ENCODE measurements at regions not wholly inside any gene's neighbourhood (a gene's known extent, or its start where the extent isn't known, plus 50 kb on each side); places are given as distances from the start of the nearest gene placed in this dataset.

DNA sequence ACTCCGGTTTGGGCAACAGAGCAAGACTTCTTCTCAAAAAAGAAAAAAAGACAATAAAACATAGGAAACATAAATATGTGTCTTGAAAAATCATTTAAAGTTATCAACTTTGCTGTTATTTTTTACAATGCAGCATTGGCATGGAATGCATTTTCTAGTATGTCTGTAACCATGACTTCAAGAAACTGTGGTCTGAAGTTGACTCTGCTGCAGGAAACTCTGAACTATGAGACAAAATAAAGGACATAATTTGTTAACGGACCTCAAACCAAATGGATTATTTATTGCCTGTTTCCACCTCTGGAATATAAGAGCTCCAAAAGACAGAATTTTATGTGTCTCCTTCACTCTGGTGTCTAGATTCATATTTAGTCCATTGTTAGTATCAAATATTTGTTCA, 79.1 kb downstream of the TRIB2 start:
- DNase-seq = no peak

DNA sequence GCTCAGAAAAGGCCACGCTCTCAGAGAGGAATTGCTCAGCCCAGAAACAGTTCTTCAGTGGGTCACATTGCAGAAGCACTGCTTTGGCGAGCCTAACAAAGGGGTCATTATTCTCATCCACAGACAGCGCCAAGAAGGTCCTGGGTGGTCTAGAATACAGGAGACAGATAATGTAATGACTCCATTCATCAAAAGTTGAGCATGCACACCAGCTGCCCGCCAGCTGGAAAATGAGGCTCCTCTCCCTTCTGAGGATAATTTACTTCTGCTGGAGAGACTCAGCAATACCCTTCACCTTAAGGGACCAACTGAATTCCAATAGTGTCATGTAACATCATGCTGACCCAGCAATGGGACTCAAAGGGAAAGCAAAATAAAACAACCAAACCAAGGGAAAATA, 79.9 kb downstream of the TRIB2 start:
- no peak for DNase-seq

DNA sequence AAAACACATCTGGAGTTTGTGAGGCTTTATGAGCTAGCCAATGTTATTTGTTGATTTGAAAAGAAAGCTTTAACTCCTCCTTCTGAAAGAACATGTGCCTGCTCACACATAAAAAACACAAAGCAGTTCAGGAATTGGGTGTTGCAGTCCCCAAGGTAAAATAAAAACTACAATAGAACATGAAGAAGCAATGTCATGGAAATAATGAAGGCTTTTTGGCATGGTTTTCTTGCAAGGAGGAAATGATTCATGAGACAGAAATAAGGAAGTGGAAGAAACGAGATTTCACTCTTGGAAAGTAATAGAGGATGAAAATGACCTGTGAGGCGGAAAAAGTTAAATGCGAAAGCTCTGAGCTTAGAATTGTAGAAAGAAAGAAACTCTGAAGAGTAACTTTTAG, 81.1 kb downstream of the TRIB2 start:
- no peak for DNase-seq

DNA sequence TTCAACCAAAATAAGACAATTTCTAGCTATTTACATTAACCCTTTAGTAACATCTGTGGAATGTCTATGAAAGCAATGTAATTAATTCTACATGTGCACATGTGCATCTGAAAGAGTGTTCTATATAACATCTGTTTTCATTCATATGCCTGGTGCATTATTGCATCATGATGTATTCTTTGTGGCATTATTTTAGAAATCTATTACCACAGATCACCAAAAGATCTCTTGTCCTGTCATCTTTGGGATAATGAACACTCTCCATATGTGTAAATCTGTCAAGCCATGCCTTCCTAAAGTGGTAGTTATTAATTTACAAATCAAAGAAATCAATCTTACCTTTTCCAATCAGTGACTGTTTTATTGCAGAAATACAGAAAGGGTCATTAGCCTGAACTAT, 86.9 kb downstream of the TRIB2 start:
- DNase-seq = no peak

DNA sequence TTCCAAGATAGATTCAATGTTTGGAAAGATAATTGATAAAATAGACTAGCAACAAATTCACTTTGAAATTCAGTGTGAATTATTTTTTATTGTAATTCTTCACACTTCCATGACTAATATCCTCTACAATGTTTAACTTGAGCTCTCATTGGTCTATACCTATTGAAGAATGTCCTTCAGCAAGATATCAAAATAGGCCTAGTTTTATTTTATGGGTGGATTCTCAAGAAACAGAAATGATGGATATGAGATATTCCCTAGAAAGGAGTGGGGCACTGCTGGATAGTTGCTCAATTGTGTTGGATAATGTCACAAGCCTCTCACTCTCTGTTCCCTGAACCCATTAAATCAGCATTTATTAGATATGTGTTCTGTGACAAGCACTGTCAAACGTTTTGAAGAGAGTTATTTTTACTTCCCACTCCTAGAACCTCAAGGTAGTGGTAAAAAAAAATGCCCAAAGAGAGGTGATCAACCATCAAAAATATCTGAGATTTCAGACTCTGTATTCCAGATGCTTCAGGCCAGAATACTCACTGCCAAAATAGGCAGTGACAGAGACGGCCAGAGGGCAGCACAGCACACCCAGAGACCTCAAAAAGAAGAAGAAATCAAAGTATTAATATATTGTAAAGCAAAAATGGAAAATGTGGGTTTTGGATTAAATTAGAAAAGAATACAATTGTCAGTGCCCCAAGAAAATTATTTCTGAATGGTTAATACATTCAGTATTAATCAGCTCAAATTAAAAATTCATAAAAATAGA, 87.5 kb downstream of the TRIB2 start:
- no peak for DNase-seq

DNA sequence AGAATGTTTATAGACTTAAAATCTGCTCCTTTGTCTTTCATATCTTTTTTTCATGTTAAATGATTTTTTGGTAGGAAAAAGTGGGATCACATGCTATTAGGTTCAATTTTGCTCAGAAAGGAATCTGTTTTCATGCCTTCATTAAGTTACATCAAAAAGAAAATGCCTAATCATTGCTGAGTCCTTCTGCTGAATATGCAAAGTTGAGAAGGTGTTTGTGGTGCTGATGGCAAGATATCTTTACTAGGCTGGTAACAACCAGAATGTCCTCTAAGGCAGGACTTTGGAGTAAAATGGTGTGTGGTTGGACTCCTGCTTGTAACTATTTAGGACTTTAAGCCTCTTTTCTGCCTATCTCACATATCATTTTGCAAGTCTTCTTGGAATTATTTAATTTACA, 88.3 kb downstream of the TRIB2 start:
- DNase-seq = no peak

DNA sequence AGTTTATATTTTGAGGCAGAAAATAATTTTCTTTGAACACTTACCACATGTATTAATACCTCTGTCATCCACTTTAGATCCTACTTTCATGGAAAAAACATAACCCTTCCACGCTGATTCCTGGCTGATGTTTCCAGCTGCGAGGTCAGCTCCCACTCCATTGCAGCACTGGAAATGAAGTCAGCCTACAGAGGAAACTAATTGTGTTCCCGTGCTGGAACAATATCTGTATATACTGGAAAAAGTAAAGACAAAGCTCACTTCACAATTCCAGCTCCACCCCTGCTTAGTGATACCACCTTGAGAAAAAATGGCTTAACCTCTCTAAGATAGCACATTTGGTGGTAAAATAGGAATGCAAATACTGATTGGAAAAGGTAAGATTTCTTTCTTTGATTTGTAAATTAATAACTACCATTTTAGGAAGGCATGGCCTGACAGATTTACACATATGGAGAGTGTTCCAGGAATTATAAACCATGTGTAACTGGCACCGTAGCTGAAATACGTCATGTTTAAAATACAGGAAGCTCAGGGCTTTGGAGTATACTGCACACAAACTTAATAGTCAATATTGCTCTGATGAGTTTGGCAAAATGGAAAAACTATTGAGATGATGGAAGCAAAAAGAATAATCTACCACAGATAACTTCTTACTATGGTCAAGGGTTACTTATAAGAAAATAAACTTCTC, 90.0 kb downstream of the TRIB2 start:
- DNase-seq = no peak

DNA sequence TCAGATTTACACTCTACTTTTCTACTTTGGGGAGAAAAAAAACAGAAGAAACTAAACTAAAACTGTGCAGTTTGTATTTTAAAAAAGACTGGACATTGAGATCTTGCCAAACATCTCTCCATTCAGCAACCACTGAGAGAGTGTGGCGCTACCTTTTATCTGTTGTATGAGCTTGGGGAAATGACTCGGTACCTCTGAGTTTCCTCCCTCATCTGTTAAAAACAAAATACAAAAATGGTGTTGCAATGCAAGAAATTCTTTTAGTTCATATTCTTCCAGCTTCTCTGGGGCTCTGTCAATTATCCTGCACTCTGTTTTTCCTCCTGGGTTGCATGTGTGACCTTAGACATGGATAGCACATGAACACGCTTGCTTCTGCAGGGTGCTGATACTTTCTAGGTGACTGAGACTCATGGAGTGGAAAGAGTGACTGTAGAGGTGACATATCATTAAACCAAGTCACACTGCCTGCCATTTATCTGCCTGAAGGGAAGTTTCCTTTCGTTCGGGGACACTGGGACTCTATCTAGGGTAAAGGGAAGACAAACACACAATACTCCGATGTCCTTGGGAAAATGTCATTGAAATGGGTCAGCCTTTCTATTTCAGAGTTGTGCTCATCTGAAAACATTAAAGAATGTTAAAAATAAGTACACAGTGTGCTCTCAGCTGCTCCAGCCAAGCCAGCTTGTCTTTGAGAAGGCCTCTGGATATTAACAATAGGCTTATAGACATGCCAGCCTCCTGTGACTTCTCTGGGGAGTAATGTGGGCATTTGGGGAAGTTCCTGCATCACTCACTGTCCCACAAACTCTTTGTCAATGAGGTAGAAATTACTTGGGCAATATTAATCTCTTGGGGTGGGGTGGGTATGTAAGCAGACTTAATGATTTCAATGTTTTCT, 91.4 kb downstream of the TRIB2 start:
- no peak for DNase-seq

DNA sequence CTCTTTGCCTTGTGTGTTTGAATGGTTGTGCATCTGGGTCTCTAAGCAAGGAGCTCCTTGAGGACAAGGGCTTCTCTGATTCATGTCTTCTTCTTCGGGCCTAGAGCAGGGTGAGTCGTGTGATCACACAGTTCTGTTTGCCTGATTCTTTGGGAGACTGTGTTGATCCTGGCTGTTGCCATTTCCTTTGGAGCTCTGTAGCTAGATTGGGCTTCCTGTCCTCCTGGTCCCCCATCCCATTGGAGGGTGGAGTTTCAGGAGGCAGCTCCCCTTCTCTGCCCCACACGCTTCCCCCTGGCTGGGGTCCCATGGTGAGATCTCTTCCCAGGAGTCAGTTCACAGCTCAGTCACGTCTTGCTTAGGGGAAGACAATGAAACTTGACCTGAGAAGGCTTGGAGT, 92.8 kb downstream of the TRIB2 start:
- no peak for DNase-seq

DNA sequence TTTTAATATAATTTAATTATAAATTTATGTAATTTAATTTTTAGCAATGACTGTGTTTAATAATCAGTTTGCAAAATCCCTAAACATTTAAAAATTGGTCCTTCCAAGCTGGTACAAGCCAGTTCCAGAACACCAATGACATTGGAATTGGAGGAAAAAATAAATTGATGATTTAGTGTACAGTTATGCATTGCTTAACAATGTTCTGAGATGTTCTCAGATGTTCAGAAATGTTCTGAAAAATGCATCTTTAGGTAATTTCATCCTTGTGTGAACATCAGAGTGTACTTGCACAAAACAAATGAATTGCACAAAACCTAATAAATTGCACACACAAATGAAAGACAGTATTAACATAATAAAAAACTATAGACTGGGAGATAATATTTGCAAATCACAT, 95.2 kb downstream of the TRIB2 start:
- DNase-seq = no peak

DNA sequence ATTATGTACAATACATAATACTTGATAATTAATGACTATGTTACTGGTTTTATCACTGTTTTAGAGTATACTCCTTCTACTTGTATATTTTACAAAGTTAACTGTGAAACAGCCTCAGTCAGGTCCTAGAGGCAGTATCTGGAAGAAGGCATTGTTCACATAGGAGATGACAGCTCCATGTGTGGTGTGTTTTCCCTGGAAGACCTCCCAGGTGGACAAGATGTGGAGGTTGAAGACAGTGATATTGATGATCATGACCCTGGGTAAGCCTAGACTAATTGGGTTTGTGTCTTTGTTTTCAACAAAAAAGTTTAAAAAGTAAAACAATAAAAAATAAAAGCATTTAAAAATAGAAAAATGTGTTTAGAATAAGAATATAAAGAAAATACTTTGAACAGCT, 96.4 kb downstream of the TRIB2 start:
- DNase-seq = no peak

DNA sequence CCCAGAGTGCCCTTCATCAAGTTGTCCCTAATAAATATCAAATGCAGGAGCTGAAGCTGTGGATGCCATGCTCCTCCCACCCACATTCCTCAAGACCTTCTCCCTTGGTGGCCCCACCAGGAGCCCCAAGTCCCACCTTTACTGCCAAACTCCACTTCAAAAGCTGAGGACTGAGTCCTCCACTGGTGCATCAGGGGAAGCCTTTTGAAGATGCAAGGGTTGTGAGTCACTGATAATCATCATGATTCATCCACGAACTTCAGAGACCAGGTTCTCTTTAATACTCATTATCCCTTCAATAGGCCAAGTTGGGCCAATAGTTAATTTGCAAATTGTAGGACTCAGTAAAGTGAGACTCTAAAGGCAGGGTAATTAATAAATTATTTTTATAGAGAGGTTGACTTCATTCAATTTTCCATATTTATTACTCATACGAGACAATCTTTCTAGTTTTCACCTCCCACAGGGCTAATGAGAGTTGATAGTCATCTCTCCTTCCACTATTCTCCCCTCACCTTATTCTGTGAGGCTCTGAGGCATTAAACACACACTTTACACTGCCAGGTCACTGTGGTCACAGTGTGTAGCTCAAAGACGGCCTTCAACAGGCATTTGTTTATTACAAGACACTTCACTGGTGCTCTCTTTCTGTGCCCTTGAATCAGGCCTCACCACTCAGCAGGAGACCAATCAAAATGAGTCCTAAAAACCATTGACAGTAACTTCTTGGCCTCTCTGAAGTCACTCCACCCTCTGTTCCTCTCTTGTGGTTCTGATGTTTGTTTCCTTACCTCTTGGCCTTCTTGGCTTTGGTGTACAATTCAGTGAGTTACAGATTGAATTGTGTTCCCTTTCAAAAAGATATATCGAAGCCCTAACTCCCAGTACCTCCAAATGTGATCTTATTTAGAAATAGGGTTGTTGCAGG, 99.9 kb downstream of the TRIB2 start:
- no peak for DNase-seq

DNA sequence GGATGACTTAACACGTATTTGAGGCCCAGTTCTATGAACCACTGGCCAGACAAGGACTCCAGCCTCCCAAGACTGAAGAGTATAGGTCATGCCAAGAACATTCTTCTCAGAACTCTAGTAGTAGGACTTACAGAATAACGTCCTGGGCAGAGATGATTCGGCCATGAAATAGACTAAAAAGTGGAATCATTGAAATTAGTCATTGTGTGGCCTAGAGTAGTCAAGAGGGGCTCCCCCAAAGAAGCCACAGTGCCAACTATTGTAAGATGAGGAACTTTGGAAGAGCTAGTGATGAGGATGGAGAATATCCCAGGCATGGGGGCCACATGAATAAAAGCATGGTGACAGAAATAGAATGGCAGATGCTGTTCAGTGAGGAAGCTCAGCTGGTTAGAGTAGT, 101.1 kb downstream of the TRIB2 start:
- no peak for DNase-seq

DNA sequence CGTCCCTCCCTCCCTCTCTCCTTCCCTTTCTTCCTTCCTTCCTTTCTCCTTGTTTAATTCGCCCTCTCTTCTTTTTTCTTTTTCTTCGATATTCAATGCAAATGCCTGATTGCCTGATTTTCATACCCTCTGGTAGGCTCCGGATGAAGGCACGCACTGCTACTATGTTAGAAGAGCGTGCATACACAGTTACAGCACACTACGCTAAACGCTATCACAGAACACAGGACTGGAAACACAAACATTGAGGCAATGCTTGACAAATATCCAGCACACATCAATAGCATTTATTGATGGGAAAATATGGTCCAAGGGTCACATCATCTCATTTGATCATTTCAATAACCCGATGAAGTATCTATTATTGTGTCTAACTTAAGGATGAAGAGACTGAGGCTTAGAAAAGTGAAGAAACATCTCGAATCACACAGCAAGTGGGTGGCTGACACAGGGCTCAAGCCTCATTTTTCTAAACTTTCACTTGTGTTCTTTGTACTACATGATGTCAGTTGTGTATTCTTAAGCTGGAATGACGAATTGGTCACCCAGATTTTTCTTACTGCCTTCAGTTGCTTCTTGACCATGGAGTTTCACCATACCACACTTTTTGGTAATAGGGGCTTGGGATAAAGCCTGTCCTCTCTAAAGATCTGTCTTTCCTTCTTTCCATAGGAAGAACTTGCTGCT, 101.8 kb downstream of the TRIB2 start:
- DNase-seq = no peak

DNA sequence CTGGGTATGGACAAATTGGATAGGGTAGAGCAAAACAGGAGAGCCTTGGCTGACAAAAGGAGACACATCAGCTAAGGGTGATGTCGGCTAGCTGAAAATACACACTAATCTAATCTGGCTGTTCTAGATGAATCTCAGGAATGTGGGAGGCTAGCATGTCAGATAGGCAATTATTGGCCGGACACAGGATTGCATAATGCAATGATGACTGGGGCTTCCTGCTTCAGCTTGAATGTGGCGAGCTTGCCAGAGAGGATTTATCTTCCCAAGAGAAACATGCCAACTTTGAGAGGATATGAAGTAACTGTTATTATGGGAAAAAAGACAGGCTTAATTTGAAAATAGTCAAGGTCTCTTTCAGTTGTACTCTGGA, 102.4 kb downstream of the TRIB2 start:
- DNase-seq = no peak

DNA sequence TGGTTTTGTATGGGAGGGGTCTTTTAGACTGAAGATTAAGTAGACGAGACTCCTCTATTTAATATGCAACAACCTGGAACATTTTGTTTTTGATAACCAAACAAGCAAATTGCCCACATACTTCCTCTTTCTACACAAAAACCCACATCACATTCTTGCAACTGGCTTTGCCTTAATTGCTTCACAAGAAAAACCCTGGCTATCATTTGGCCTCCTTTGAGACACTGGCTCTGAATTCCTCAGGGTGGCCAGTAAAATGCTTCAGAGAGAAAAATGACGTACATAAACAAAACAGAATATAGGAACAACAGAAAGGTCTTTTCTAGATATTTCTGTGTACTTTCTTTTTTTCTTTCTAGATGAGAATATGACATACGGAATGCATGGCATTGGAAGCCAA, 103.0 kb downstream of the TRIB2 start:
- DNase-seq = no peak

DNA sequence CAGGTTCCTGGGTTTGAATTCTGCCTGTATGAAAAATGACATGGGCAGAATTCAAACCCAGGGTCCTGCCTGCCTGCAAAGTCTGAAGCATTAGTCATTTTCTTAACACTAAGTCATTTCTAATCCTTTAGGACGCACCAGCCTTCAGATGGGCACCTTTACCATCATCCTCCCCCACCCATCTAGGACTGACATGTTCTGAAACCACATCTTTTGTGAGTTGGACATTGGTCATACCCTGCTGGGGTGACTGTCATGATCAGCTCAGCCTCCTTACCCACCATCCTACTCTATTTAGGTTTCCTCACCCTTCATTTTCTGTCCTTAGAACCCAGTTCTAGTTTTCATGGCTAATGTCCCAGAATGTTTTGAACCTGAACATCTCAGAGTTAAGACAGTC, 104.9 kb downstream of the TRIB2 start:
- no peak for DNase-seq

DNA sequence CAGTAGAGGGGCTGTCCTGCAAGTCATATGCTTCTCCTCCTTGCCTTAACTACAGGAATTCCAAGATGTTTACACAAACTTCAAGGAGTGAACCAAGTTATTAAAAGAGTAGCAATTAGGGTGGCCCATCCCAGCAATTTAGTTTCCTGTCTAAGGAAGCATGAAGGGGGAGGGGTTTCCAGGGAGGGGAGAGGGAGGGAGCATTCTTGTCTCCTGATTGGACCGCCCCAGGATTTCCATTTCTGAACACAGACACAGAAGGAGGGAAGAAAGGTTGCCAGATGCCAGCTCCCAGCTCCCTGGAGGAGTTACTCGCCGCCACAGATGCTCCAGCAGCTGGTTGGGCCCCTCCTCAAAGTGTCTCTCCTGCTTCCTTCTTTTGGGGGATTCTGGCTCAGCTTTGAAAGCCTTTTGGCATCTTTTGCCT, 107.6 kb downstream of the TRIB2 start:
- DNase-seq = no peak

DNA sequence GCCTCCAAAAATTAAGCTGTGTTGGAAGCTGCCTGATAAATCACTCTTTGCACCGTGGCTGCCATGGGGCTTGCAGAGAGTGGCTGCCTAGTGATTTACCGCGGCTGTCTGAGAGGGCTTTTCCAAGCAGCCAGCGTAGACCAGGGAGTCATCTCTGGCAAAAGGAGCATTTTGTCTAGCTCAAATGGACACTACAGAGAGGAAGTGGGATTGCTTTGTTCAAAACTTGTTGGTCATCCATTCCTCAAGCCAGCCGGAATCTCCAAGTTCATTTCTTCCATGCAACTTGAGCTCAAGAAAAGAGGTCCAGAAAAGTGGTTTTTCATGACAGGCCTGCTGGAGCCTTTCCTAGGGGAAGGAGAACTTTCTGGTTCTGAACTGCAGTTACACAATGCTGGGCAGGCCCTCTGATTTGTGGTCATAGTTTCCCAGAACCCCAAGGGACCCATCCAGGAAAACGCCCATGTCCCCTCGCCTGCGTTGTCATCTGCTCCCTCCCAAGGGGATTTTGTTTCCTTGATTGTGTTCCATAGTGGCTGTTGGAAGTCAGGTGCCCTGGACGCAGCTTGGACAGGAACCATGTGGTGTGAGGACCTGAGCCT, 108.1 kb downstream of the TRIB2 start:
- no peak for DNase-seq

DNA sequence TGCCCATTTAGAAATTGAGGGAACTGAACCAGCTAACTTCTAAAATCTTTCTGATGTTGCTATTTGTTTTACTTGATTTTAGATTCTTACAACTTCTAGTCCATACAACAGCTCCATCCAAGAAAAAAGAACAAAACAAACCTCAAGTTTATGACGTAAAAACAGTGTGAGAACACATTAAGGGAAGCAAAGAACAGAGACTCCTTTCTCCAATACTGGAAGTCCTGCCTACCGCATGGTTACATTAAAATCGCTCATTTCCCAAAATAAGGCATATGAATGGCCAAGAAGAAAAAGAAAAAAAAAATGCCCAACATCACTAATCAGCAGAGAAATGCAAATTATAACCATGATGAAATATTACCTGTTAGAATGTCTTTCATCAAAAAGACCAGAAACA, 110.0 kb downstream of the TRIB2 start:
- no peak for DNase-seq

DNA sequence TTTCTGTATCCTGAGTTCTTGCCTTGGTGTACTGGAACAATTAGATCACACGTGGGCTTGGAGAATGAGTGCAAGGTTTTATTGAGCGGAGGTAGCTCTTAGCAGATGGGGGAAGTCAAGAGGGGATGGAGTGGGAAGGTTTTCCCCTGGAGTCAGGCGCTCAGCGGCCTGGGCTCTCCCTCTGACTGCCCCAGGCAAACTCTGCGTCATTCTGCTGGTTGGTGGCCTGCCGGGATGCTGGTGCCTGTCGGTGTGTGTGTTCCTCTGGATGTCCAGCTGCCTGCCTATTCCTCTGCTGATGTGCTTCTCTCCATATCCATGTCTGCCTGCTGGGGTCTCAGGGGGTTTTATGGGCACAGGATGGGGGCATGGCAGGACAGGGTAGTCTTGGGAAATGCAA, 111.0 kb downstream of the TRIB2 start:
- DNase-seq = no peak

DNA sequence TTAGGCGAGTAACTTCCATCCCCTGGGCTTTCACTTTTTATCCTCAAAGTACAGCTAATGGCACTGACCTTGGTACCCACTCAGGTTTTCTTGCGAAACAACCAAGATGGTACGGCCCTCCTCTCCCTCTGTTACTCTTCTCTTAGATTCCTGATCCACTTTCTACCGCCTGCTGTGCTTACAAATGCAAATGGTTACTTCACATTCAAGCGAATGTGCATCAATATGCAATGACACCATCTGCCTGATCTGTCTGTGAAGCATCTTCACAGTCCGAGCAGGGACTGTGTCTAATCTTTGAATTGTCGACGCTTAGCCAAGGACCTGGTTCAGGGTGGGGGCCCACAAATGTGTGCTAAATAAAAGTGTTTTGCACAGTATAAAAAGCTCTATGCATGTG, 112.2 kb downstream of the TRIB2 start:
- no peak for DNase-seq
